K562 (cell line): ENCODE measurements at regions not wholly inside any gene's neighbourhood (a gene's known extent, or its start where the extent isn't known, plus 50 kb on each side); places are given as distances from the start of the nearest gene placed in this dataset.

Experiments used
- CEBPB ChIP-seq: fragments of 450-650 bp; IDR thresholded peaks from 2 replicates; pipeline ENCODE4 v1.6.1; 2016; ENCODE audit warnings: missing genetic modification characterization, missing compliant biosample characterization
- ZBTB40 ChIP-seq, 2 experiments: fragments of 450-650 bp in 1 of 2; sonication (generic) in 1 of 2; formaldehyde crosslinking in 1 of 2; IDR thresholded peaks; 2 replicates each; pipeline versions ENCODE4 v1.7.1 to v1.9.0; 2016 to 2022; ENCODE audit warnings: inconsistent platforms in 1 of 2, mild to moderate bottlenecking in 1 of 2, missing genetic modification reagents in 1 of 2
- ZNF133 ChIP-seq: fragments of 250-450 bp; sonication (Bioruptor Pico); IDR thresholded peaks from 2 replicates; pipeline ENCODE4 v1.4.0; 2020; ENCODE audit warnings: mild to moderate bottlenecking
- ZNF785 ChIP-seq: fragments of 250-450 bp; sonication (Bioruptor Pico); IDR thresholded peaks from 2 replicates; pipeline ENCODE4 v1.4.0; 2020; ENCODE audit warnings: mild to moderate bottlenecking
- TF ChIP-seq, protein P1 (sequence below): IDR thresholded peaks from 2 replicates; pipeline ENCODE4 v1.6.1; 2011; ENCODE audit warnings: borderline replicate concordance, low read depth, mild to moderate bottlenecking, moderate library complexity, low read length; ENCODE audit not compliant: insufficient read depth, poor library complexity, severe bottlenecking

DNA sequence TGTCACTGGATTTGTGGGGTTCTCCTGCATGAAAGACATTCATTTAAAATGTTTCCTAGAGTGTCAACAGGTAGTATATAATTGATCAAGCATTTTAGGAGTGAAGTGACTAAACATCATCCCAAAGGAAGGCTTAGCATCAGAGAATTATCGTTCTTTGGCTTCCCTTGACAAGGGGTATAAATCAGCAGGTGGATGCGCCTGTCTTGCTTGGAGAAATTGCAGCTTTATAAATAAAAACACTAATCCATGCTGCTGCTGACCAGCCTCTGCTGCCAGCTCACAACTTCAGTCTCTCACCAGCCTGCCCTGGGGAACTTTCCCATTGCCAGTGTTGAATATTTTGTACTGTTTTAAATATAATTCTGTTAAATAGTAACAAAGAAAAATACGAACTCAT is 1184.7 kb upstream of the TENM4 start (continued):
- TF ChIP-seq ZBTB40 (IDR thresholded peaks at IDR 0.05) = no peak
- no peak for TF ChIP-seq ZBTB40 (CRISPR knock-in tag; IDR thresholded peaks at IDR 0.05)
- TF ChIP-seq, protein P1, sequence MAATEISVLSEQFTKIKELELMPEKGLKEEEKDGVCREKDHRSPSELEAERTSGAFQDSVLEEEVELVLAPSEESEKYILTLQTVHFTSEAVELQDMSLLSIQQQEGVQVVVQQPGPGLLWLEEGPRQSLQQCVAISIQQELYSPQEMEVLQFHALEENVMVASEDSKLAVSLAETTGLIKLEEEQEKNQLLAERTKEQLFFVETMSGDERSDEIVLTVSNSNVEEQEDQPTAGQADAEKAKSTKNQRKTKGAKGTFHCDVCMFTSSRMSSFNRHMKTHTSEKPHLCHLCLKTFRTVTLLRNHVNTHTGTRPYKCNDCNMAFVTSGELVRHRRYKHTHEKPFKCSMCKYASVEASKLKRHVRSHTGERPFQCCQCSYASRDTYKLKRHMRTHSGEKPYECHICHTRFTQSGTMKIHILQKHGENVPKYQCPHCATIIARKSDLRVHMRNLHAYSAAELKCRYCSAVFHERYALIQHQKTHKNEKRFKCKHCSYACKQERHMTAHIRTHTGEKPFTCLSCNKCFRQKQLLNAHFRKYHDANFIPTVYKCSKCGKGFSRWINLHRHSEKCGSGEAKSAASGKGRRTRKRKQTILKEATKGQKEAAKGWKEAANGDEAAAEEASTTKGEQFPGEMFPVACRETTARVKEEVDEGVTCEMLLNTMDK = no peak
- no peak for TF ChIP-seq ZNF133 (CRISPR knock-in tag)
- no peak for TF ChIP-seq CEBPB (tag)
- no peak for TF ChIP-seq ZNF785 (CRISPR knock-in tag)
